ENCODE measurements at regions not wholly inside any gene's neighbourhood (a gene's known extent, or its start where the extent isn't known, plus 50 kb on each side); places are given as distances from the start of the nearest gene placed in this dataset.

DNA sequence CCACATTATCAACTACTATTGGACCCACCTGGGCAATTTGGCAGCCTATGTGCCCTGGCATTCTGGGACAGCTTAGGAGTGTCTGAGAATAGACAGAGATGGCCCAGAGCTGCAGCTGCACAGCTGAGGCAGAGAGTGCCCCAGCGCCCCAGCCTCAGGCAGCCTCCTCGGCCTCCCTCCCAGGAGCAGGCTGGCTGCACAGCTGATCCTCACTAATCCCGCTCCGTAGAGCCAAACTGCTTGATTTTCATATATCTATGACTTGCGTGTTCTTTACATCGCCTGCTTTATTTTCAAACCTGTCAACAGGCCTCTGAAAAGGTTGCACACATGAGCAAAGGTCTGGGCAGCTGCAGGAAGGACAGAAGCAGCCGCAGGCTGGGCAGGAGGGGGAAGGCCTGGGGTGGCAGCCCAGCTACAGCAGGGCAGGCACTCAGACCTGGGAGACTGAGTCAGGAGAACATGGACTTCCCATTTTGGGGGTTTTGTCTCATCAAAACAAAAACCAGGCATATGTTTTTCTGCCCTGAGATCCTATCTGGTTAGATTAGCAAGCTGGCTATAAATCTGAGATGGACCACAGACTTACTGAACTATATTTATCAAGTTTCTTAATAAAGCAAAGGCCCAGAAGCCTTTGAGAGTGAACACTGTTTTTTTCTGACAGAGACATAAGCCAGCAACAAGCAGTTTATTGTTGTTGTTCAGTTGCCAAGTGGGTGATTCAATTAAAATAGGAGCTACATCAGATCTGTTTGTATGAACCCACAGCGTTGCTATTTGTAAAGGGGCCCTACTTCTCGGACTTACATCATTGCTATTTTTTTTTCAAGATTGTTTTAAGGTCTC is 301.8 kb upstream of the DUSP10 start:
- TF ChIP-seq, protein P1, sequence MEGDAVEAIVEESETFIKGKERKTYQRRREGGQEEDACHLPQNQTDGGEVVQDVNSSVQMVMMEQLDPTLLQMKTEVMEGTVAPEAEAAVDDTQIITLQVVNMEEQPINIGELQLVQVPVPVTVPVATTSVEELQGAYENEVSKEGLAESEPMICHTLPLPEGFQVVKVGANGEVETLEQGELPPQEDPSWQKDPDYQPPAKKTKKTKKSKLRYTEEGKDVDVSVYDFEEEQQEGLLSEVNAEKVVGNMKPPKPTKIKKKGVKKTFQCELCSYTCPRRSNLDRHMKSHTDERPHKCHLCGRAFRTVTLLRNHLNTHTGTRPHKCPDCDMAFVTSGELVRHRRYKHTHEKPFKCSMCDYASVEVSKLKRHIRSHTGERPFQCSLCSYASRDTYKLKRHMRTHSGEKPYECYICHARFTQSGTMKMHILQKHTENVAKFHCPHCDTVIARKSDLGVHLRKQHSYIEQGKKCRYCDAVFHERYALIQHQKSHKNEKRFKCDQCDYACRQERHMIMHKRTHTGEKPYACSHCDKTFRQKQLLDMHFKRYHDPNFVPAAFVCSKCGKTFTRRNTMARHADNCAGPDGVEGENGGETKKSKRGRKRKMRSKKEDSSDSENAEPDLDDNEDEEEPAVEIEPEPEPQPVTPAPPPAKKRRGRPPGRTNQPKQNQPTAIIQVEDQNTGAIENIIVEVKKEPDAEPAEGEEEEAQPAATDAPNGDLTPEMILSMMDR (IDR thresholded peaks at IDR 0.05) = no peak
- TF ChIP-seq, protein P2, sequence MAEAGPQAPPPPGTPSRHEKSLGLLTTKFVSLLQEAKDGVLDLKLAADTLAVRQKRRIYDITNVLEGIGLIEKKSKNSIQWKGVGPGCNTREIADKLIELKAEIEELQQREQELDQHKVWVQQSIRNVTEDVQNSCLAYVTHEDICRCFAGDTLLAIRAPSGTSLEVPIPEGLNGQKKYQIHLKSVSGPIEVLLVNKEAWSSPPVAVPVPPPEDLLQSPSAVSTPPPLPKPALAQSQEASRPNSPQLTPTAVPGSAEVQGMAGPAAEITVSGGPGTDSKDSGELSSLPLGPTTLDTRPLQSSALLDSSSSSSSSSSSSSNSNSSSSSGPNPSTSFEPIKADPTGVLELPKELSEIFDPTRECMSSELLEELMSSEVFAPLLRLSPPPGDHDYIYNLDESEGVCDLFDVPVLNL (CRISPR knock-in tag; IDR thresholded peaks at IDR 0.05; ENCODE audit: borderline replicate concordance, low read depth) = no peak
- TF ChIP-seq TEAD4 (CRISPR knock-in tag; IDR thresholded peaks at IDR 0.05) (no peak), SP1 (CRISPR knock-in tag; conservative IDR thresholded peaks at IDR 0.05) (no peak)

All from WTC11 (cell line).